PFSK-1 (cell line): ENCODE measurements at regions not wholly inside any gene's neighbourhood (a gene's known extent, or its start where the extent isn't known, plus 50 kb on each side); places are given as distances from the start of the nearest gene placed in this dataset.

Experiments
- POLR2AphosphoS5 ChIP-seq: IDR thresholded peaks from 2 replicates; pipeline ENCODE4 v1.6.1; 2012; ENCODE audit warnings: low read depth, mild to moderate bottlenecking, control low read depth, low read length, moderate library complexity
- REST ChIP-seq, 2 experiments: IDR thresholded peaks; 2 replicates each; pipeline versions ENCODE4 v1.6.1 to v1.8.0; 2011 to 2012; ENCODE audit warnings: low read depth in 2 of 2, low read length in 2 of 2, control low read depth in 1 of 2, inconsistent platforms in 1 of 2, mild to moderate bottlenecking in 1 of 2, moderate library complexity in 1 of 2; ENCODE audit not compliant: insufficient read depth in 1 of 2

- TF ChIP-seq POLR2AphosphoS5 = no peak
- no peak for TF ChIP-seq REST (IDR thresholded peaks at IDR 0.05; ENCODE audit: insufficient read depth in 1 of 2, low read depth in 2 of 2, low read length in 2 of 2)
Observed at GRCh38 chr18:11269257-11269656, 119.9 kb upstream of the PIEZO2 start.
